Naive thymus-derived CD8-positive, alpha-beta T cell (primary cell): ENCODE measurements at regions not wholly inside any gene's neighbourhood (a gene's known extent, or its start where the extent isn't known, plus 50 kb on each side); places are given as distances from the start of the nearest gene placed in this dataset.

Experiments used
- ATAC-seq, 2 donors: fragments of 150-1000 bp; cut with Tn5 transposase in 1 of 2; sonication (Bioruptor Pico), chemical (Tn5 transposase) in 1 of 2; 1 replicate in 1 of 2; 2 replicates in 1 of 2; pipeline ENCODE4 v1.10.0; 2021; ENCODE audit warnings: mild to moderate bottlenecking in 2 of 2, moderate library complexity in 2 of 2
- POLR2A ChIA-PET: fragments of 350-600 bp; sonication (Branson Sonifier 250); formaldehyde crosslinking; loops from one replicate; lab custom pipeline; 2021; ENCODE audit warnings: antibody characterized with exemption; lab: Charles Lee
- DNase-seq, 10 donors: peaks; one replicate each; pipeline versions ENCODE4 v3.0.0 to v3.0.0-alpha.2; 2020 to 2022
- H3K27ac Mint-ChIP-seq, 10 donors: one replicate each; pipeline ENCODE4 v1.8.0; 2020 to 2022; ENCODE audit warnings: mild to moderate bottlenecking in 10 of 10, mixed read lengths in 10 of 10, moderate library complexity in 4 of 10, inconsistent platforms in 1 of 10
- H3K27me3 Mint-ChIP-seq, 5 donors: one replicate each; pipeline ENCODE4 v1.8.0; 2021 to 2022; ENCODE audit warnings: mixed read lengths in 5 of 5
- H3K36me3 Mint-ChIP-seq, 3 donors: one replicate each; pipeline ENCODE4 v1.8.0; 2020 to 2022; ENCODE audit warnings: mixed read lengths in 3 of 3, mild to moderate bottlenecking in 2 of 3, inconsistent platforms in 1 of 3
- H3K4me1 Mint-ChIP-seq, 4 donors: one replicate each; pipeline ENCODE4 v1.8.0; 2021 to 2022; ENCODE audit warnings: mixed read lengths in 4 of 4
- H3K4me3 Mint-ChIP-seq, 10 donors: one replicate each; pipeline ENCODE4 v1.8.0; 2020 to 2022; ENCODE audit warnings: mild to moderate bottlenecking in 10 of 10, mixed read lengths in 10 of 10, moderate library complexity in 6 of 10, inconsistent platforms in 1 of 10
- H3K9me3 Mint-ChIP-seq, 9 donors: one replicate each; pipeline ENCODE4 v1.8.0; 2020 to 2022; ENCODE audit warnings: mixed read lengths in 9 of 9, mild to moderate bottlenecking in 3 of 9, inconsistent platforms in 1 of 9, moderate library complexity in 1 of 9

- POLR2A ChIA-PET = no interaction called here
These were observed 147.0 kb upstream of the ARID2 start for GRCh38 chr12:45582536-45582935.

GRCh38 chr12:45582986-45583659, 146.4 kb upstream of the ARID2 start:
- Mint-ChIP-seq H3K27ac (no peak overlapping the region), H3K4me3 (no peak overlapping the region), H3K4me1 (peaks cover 0 to 2% (median 0%) of the 10 kb centered on the region in 4 donors), H3K27me3 (peaks cover 0 to 13% (median 2%) of the 10 kb centered on the region in 5 donors), H3K9me3 (peaks cover 0 to 14% (median 0%) of the 10 kb centered on the region in 9 donors), H3K36me3 (no peaks in the 10 kb centered on the region)
- POLR2A ChIA-PET = no interaction called here
- DNase-seq = no peak
- ATAC-seq = no peak

More at GRCh38 chr12:45582536-45582935, 147.0 kb upstream of the ARID2 start:
- no peak overlapping the region for H3K27ac Mint-ChIP-seq
- H3K36me3 Mint-ChIP-seq = no peaks in the 10 kb centered on the region
- peaks cover 0 to 13% (median 2%) of the 10 kb centered on the region in 5 donors for H3K27me3 Mint-ChIP-seq
- peaks cover 0 to 14% (median 0%) of the 10 kb centered on the region in 9 donors for H3K9me3 Mint-ChIP-seq
- DNase-seq (no peak), ATAC-seq (no peak)
- no peak overlapping the region for H3K4me3 Mint-ChIP-seq
- peaks cover 0 to under 1% (median 0%) of the 10 kb centered on the region in 4 donors for H3K4me1 Mint-ChIP-seq

DNA sequence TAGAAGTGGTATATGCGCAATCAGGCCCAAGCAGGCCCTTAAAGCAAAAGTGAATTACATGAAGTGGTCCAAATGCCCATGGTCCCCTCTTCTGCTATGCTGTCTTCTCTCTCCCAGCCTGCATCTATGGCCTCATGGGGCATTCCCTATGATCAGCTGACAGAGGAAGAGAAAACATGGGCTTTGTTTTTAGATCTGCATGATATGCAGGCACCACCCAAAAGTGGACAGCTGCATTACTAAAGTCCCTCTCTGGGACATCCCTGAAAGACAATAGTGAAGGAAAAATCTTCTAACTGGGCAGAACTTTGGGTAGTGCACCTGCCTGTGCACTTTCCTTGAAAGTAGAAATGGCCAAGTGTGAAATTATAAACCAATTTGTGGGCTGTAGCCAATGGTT, 145.2 kb upstream of the ARID2 start:
- peaks cover 0 to 14% (median 0%) of the 10 kb centered on the region in 9 donors for H3K9me3 Mint-ChIP-seq
- H3K36me3 Mint-ChIP-seq = no peaks in the 10 kb centered on the region
- no peak for ATAC-seq
- POLR2A ChIA-PET = no interaction called here
- no peak overlapping the region for H3K27ac Mint-ChIP-seq
- DNase-seq = no peak
- peaks cover 0 to 2% (median 0%) of the 10 kb centered on the region in 4 donors for H3K4me1 Mint-ChIP-seq
- peaks cover 0 to 13% (median 2%) of the 10 kb centered on the region in 5 donors for H3K27me3 Mint-ChIP-seq
- no peak overlapping the region for H3K4me3 Mint-ChIP-seq

DNA sequence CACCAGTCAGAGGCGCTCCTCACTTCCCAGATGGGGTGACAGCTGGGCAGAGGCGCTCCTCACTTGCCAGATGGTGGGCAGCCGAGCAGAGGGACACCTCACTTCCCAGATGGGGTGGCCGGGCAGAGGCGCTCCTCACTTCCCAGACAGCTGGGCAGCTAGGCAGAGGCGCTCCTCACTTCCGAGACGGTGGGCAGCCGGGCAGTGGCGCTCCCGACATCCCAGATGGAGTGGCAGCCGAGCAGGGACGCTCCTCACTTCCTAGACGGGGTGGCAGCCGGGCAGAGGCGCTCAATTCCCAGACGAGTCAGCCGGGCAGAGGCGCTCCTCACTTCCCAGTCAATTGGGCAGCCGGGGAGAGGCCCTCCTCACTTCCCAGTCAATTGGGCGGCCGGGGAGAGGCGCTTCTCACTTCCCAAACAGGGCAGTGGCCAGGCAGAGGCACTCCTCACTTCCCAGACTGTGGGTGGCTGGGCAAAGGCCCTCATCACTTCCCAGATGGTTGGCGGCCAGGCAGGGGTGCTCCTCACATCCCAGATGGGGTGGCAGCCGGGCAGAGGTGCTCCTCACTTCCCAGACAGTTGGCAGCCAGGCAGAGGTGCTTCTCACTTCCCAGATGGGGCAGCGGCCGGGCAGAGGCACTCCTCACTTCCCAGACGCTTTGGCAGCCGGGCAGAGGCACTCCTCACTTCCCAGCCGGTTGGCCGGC, 143.8 kb upstream of the ARID2 start:
- H3K4me3 Mint-ChIP-seq = no peak overlapping the region
- no peaks in the 10 kb centered on the region for H3K36me3 Mint-ChIP-seq
- POLR2A ChIA-PET = no interaction called here
- DNase-seq (no peak), ATAC-seq (no peak)
- H3K4me1 Mint-ChIP-seq = peaks cover 0 to 2% (median 0%) of the 10 kb centered on the region in 4 donors
- H3K27ac Mint-ChIP-seq = no peak overlapping the region
- peaks cover 0 to 14% (median 0%) of the 10 kb centered on the region in 9 donors for H3K9me3 Mint-ChIP-seq
- H3K27me3 Mint-ChIP-seq = peaks cover 0 to 13% (median 2%) of the 10 kb centered on the region in 5 donors

- Mint-ChIP-seq H3K27me3 (peaks cover 0 to 7% (median 0%) of the 10 kb centered on the region in 5 donors), H3K36me3 (no peaks in the 10 kb centered on the region), H3K27ac (no peak overlapping the region), H3K4me1 (peaks cover 0 to 2% (median 0%) of the 10 kb centered on the region in 4 donors), H3K9me3 (peaks cover 0 to 6% (median 0%) of the 10 kb centered on the region in 9 donors), H3K4me3 (no peak overlapping the region)
- no peak for ATAC-seq
- POLR2A ChIA-PET = no interaction called here
- no peak for DNase-seq
These were observed 143.0 kb upstream of the ARID2 start for GRCh38 chr12:45586486-45586885.

DNA sequence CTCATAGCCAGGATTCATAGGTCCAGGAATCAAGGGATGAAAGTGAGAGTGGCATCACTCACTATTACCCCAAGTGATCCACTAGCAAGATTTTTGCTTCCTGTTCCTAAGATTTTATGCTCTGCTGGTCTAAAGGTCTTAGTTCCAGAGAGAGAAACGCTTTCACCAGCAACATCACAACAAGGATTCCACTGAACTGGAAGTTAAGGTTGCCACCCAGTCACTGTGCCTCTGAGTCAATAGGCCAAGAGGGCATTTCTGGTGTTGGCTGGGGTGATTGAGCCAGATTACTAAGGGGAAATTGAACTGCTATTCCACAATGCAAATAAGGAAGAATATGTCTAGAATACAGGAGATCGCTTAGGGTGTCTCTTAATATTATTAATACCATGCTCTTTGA, 142.5 kb upstream of the ARID2 start:
- Mint-ChIP-seq H3K4me1 (peaks cover 0 to 2% (median 0%) of the 10 kb centered on the region in 4 donors), H3K36me3 (no peaks in the 10 kb centered on the region), H3K9me3 (peaks cover 0 to under 1% (median 0%) of the 10 kb centered on the region in 9 donors), H3K27me3 (peaks cover 0 to 7% (median 0%) of the 10 kb centered on the region in 5 donors), H3K27ac (peak overlapping the region in 1 of 10 donors; percentile 43), H3K4me3 (no peak overlapping the region)
- POLR2A ChIA-PET = no interaction called here
- no peak for DNase-seq
- no peak for ATAC-seq

- Mint-ChIP-seq H3K36me3 (no peaks in the 10 kb centered on the region), H3K9me3 (no peaks in the 10 kb centered on the region), H3K27me3 (peaks cover 0 to 7% (median 0%) of the 10 kb centered on the region in 5 donors), H3K4me1 (peaks cover 0 to 2% (median 0%) of the 10 kb centered on the region in 4 donors), H3K4me3 (no peak overlapping the region), H3K27ac (no peak overlapping the region)
- POLR2A ChIA-PET = no interaction called here
- ATAC-seq = no peak
- no peak for DNase-seq
These were observed 141.5 kb upstream of the ARID2 start for GRCh38 chr12:45587877-45588533.

GRCh38 chr12:45590646-45591045, 138.9 kb upstream of the ARID2 start:
- DNase-seq (no peak), ATAC-seq (no peak)
- Mint-ChIP-seq H3K4me1 (peaks cover 0 to 2% (median 0%) of the 10 kb centered on the region in 4 donors), H3K27ac (no peak overlapping the region), H3K9me3 (peaks cover 0 to 5% (median 0%) of the 10 kb centered on the region in 9 donors), H3K27me3 (peaks cover 0 to 5% (median 0%) of the 10 kb centered on the region in 5 donors), H3K4me3 (no peak overlapping the region), H3K36me3 (peaks cover 0 to 4% (median 2%) of the 10 kb centered on the region in 3 donors)
- POLR2A ChIA-PET = no interaction called here

DNA sequence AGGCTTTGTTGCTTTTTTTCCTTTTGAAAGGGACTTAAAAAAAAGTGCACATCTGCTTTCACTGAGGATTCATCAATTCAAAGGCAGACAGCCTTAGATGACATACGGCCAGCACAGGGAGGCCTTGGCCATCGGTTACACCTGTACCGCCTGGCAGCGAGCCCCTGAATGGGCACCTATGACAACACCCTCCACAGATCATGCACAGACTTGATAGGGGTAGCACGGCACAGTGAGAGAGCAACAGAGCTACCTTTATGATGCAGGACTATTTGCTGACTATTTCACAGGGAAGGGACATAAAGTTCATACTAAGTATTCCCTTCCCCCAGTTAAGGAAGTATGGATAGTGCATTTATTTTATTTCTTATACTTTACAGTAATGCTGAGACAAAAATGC, 137.9 kb upstream of the ARID2 start:
- no peak for ATAC-seq
- Mint-ChIP-seq H3K27me3 (peaks cover 0 to 7% (median 0%) of the 10 kb centered on the region in 5 donors), H3K4me3 (no peak overlapping the region), H3K27ac (no peak overlapping the region), H3K4me1 (peaks cover 0 to 2% (median 0%) of the 10 kb centered on the region in 4 donors), H3K36me3 (peaks cover 0 to 4% (median 2%) of the 10 kb centered on the region in 3 donors), H3K9me3 (peaks cover 0 to 5% (median 0%) of the 10 kb centered on the region in 9 donors)
- DNase-seq = no peak
- POLR2A ChIA-PET = no interaction called here

DNA sequence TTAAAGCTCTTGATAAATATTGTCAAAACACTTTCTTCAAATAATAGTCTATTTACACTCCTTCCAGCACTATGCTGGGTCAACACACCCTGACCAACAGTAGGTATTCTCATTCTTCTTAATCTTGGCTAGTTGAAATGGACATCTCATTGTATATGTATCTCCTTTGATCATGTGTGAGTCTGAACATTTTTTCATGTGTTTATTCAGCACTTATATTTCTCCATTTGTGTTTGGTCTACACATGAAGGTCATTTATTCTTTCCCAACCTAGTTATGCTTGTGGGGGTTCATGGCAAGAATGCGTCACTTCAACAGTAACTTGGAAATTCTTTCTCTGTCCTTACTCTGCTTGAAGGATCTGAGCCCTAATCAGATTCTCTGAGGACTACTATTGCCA, 133.1 kb upstream of the ARID2 start:
- POLR2A ChIA-PET = no interaction called here
- Mint-ChIP-seq H3K27me3 (peaks cover 0 to 10% (median 3%) of the 10 kb centered on the region in 5 donors), H3K27ac (no peak overlapping the region), H3K36me3 (peaks cover 0 to 4% (median 2%) of the 10 kb centered on the region in 3 donors), H3K4me1 (peaks cover 0 to 2% (median 0%) of the 10 kb centered on the region in 4 donors), H3K9me3 (peaks cover 0 to 5% (median 0%) of the 10 kb centered on the region in 9 donors), H3K4me3 (no peak overlapping the region)
- DNase-seq (no peak), ATAC-seq (no peak)

- POLR2A ChIA-PET = no interaction called here
- peaks cover 0 to 2% (median 0%) of the 10 kb centered on the region in 4 donors for H3K4me1 Mint-ChIP-seq
- no peak for ATAC-seq
These were observed 131.2 kb upstream of the ARID2 start for GRCh38 chr12:45598336-45598735.

DNA sequence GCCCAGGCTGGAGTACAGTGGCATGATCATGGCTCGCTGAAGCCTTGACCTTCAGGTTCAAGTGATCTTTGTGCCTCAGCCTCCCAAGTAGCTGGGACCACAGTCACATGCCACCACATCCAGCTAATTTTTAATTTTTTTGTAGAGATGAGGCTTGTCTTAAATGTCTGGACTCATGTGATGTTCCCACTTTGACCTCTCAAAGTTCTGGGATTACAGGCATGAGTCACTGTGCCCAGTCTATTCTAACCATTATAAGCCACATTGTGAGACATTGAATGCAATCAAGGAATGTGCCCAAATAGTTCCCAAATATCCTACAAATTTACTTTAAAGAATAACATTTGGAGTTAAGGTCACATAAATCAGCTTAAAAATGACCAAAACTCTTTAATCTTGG, 130.7 kb upstream of the ARID2 start:
- Mint-ChIP-seq H3K4me1 (peaks cover 0 to 2% (median 0%) of the 10 kb centered on the region in 4 donors), H3K4me3 (no peak overlapping the region), H3K9me3 (peaks cover 0 to 5% (median 0%) of the 10 kb centered on the region in 9 donors), H3K27me3 (peaks cover 0 to 10% (median 3%) of the 10 kb centered on the region in 5 donors), H3K27ac (no peak overlapping the region), H3K36me3 (peaks cover 0 to 4% (median 2%) of the 10 kb centered on the region in 3 donors)
- no peak for ATAC-seq
- DNase-seq = no peak
- POLR2A ChIA-PET = no interaction called here

More at GRCh38 chr12:45598336-45598735, 131.2 kb upstream of the ARID2 start:
- no peak for DNase-seq
- Mint-ChIP-seq H3K27me3 (peaks cover 0 to 10% (median 3%) of the 10 kb centered on the region in 5 donors), H3K9me3 (peaks cover 0 to 5% (median 0%) of the 10 kb centered on the region in 9 donors), H3K36me3 (peaks cover 0 to 4% (median 2%) of the 10 kb centered on the region in 3 donors), H3K27ac (no peak overlapping the region), H3K4me3 (no peak overlapping the region)
